Epidermal melanocyte (primary cell): ENCODE measurements at regions not wholly inside any gene's neighbourhood (a gene's known extent, or its start where the extent isn't known, plus 50 kb on each side); places are given as distances from the start of the nearest gene placed in this dataset.

Experiments used
- DNase-seq: peaks from one replicate; pipeline ENCODE4 v3.0.0; 2011; ENCODE audit warnings: low spot score; ENCODE audit not compliant: insufficient read length

GRCh38 chr15:70269991-70270751 is 172.5 kb upstream of the TLE3 start:
- DNase-seq = no peak

GRCh38 chr15:70269311-70269911 is 171.7 kb upstream of the TLE3 start:
- no peak for DNase-seq

GRCh38 chr15:70268698-70269251 is 171.1 kb upstream of the TLE3 start:
- DNase-seq = no peak

- no peak for DNase-seq
Measured at GRCh38 chr15:70267879-70268278, 170.2 kb upstream of the TLE3 start.

- DNase-seq = no peak
Measured at GRCh38 chr15:70267306-70267705, 169.6 kb upstream of the TLE3 start.

GRCh38 chr15:70266412-70267121 is 168.8 kb upstream of the TLE3 start:
- no peak for DNase-seq

- DNase-seq = no peak
Measured at GRCh38 chr15:70265986-70266385, 168.3 kb upstream of the TLE3 start.

GRCh38 chr15:70265466-70265978 is 167.8 kb upstream of the TLE3 start:
- DNase-seq = no peak

- no peak for DNase-seq
Measured at GRCh38 chr15:70264738-70265465, 167.2 kb upstream of the TLE3 start.

- DNase-seq = no peak
Measured at GRCh38 chr15:70264014-70264582, 166.4 kb upstream of the TLE3 start.

GRCh38 chr15:70262591-70263274 is 165.0 kb upstream of the TLE3 start:
- no peak for DNase-seq

- DNase-seq = no peak
Measured at GRCh38 chr15:70262171-70262570, 164.5 kb upstream of the TLE3 start.

GRCh38 chr15:70261083-70261482 is 163.4 kb upstream of the TLE3 start:
- DNase-seq = no peak

GRCh38 chr15:70260580-70260979 is 162.9 kb upstream of the TLE3 start:
- DNase-seq = no peak

- DNase-seq = no peak
Measured at GRCh38 chr15:70259640-70260508, 162.2 kb upstream of the TLE3 start.

- peak; percentile 81 for DNase-seq
Measured at GRCh38 chr15:70259028-70259424, 161.3 kb upstream of the TLE3 start.

- no peak for DNase-seq
Measured at GRCh38 chr15:70258369-70259027, 160.8 kb upstream of the TLE3 start.

GRCh38 chr15:70257573-70258248 is 160.0 kb upstream of the TLE3 start:
- no peak for DNase-seq
